ENCODE measurements at regions not wholly inside any gene's neighbourhood (a gene's known extent, or its start where the extent isn't known, plus 50 kb on each side); places are given as distances from the start of the nearest gene placed in this dataset.

DNA sequence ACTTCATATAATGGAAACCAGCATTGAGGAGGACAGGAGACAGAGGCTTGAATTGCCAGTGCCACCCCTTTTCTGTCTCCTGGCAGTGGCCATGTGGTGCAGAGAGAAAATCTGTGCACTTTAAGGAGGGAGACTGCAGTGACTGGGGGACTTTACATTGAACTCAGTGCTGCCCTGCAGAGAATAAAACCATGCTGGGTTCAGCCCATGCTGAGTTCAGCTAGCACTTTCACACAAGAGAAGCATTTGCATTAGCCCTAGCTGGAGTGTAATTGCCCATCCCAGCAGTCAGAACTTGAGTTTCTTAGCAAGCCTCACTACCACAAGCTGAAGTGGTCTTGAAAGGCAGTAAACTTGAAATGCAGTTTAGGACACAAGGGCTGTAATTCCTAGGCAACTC is 677.5 kb downstream of the ZPLD1 start:
- TF ChIP-seq, protein P1, sequence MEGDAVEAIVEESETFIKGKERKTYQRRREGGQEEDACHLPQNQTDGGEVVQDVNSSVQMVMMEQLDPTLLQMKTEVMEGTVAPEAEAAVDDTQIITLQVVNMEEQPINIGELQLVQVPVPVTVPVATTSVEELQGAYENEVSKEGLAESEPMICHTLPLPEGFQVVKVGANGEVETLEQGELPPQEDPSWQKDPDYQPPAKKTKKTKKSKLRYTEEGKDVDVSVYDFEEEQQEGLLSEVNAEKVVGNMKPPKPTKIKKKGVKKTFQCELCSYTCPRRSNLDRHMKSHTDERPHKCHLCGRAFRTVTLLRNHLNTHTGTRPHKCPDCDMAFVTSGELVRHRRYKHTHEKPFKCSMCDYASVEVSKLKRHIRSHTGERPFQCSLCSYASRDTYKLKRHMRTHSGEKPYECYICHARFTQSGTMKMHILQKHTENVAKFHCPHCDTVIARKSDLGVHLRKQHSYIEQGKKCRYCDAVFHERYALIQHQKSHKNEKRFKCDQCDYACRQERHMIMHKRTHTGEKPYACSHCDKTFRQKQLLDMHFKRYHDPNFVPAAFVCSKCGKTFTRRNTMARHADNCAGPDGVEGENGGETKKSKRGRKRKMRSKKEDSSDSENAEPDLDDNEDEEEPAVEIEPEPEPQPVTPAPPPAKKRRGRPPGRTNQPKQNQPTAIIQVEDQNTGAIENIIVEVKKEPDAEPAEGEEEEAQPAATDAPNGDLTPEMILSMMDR (IDR thresholded peaks at IDR 0.05): no peak
- no peak for TF ChIP-seq ZFX (IDR thresholded peaks at IDR 0.05; ENCODE audit: borderline replicate concordance)

Data from 22Rv1 (cell line).